ENCODE measurements at regions not wholly inside any gene's neighbourhood (a gene's known extent, or its start where the extent isn't known, plus 50 kb on each side); places are given as distances from the start of the nearest gene placed in this dataset.
A peak's percentile ranks its signal among the peaks of the same experiment; 100 is the strongest.

DNA sequence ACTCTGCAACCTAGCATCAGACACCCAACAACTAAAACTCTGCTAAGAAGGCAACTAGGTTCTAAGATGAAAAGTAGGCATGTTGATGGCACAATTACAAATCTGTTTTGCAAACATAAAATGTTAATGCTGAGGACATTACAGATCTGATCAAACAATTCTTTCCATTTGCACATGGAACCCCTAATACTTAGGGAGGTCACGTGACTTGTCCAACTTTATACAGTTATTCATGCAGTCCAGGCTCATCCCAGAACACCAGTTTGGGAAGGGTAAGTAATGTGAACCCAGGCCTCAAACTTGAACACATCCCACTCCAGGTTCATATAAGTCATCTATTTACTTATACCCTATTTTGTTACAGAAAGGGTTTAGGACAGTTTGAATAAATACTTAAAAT lies 247.2 kb downstream of the HACE1 start:
- ChIA-PET POLR2A (no interaction called here), CTCF (no interaction called here)
- H3K9me3 Mint-ChIP-seq = no peaks in the 10 kb centered on the region
- no peaks in the 10 kb centered on the region for H3K36me3 Mint-ChIP-seq
- H3K4me1 Mint-ChIP-seq (ENCODE audit: low read depth) = peaks cover 4% of the 10 kb centered on the region
- no peak overlapping the region for H3K4me3 Mint-ChIP-seq
- no peak for DNase-seq
- H3K27ac Mint-ChIP-seq = no peak overlapping the region
- peaks cover 5% of the 10 kb centered on the region for H3K27me3 Mint-ChIP-seq
- intact Hi-C loops (cut with micrococcal nuclease) = no loop called here

- DNase-seq = no peak
- intact Hi-C loops (cut with micrococcal nuclease) = no loop called here
- Mint-ChIP-seq H3K9me3 (no peaks in the 10 kb centered on the region), H3K4me3 (no peak overlapping the region), H3K36me3 (no peaks in the 10 kb centered on the region), H3K27ac (no peak overlapping the region), H3K4me1 (ENCODE audit: low read depth) (peaks cover 6% of the 10 kb centered on the region), H3K27me3 (peaks cover 3% of the 10 kb centered on the region)
- CTCF ChIA-PET = no interaction called here
- POLR2A ChIA-PET = no interaction called here
Observed at GRCh38 chr6:104608101-104608500, 251.6 kb downstream of the HACE1 start.

- no peak overlapping the region for H3K27ac Mint-ChIP-seq
Observed at GRCh38 chr6:104607501-104607900, 252.2 kb downstream of the HACE1 start.

DNA sequence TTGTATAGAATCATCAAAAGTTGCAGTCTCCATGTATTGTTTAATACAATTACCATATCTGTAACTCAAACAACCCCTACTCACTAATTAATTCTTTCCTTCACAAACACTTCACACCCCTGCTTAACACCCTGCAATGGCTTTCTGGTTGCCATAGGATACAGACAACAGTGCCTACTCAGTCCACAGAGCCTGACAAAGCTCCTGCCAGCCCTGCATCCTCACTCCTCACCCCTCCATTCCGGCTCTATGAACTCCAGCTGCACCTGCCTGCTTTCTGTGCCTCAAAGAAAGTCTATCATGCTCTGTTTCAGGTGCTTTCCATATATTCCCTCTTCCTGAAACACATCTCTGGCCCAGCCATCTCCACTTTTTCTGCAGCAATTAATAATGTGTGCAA lies 253.4 kb downstream of the HACE1 start:
- ChIA-PET CTCF (interaction anchor here (1.3 kb wide), 1 partner anchor 77 kb away, joined by 3 read pairs; no protein-coding TSS in a partner anchor), POLR2A (no interaction called here)
- no peak overlapping the region for H3K27ac Mint-ChIP-seq
- H3K4me3 Mint-ChIP-seq = no peak overlapping the region
- peaks cover 12% of the 10 kb centered on the region for H3K4me1 Mint-ChIP-seq (ENCODE audit: low read depth)
- intact Hi-C loops (cut with micrococcal nuclease) = no loop called here
- no peaks in the 10 kb centered on the region for H3K36me3 Mint-ChIP-seq
- H3K9me3 Mint-ChIP-seq = no peaks in the 10 kb centered on the region
- H3K27me3 Mint-ChIP-seq = peaks cover 1% of the 10 kb centered on the region
- DNase-seq = no peak

More at GRCh38 chr6:104607501-104607900, 252.2 kb downstream of the HACE1 start:
- Mint-ChIP-seq H3K4me1 (ENCODE audit: low read depth) (peaks cover 11% of the 10 kb centered on the region), H3K9me3 (no peaks in the 10 kb centered on the region), H3K4me3 (no peak overlapping the region), H3K36me3 (no peaks in the 10 kb centered on the region), H3K27me3 (peaks cover 3% of the 10 kb centered on the region)
- intact Hi-C loops (cut with micrococcal nuclease) = no loop called here
- CTCF ChIA-PET = no interaction called here
- POLR2A ChIA-PET = no interaction called here
- no peak for DNase-seq

GRCh38 chr6:104604685-104605084 lies 255.0 kb downstream of the HACE1 start:
- POLR2A ChIA-PET = no interaction called here
- Mint-ChIP-seq H3K9me3 (no peaks in the 10 kb centered on the region), H3K27me3 (peaks cover 1% of the 10 kb centered on the region), H3K36me3 (no peaks in the 10 kb centered on the region), H3K27ac (no peak overlapping the region), H3K4me1 (ENCODE audit: low read depth) (peaks cover 12% of the 10 kb centered on the region), H3K4me3 (no peak overlapping the region)
- no peak for DNase-seq
- CTCF ChIA-PET = no interaction called here
- intact Hi-C loops (cut with micrococcal nuclease) = no loop called here

DNA sequence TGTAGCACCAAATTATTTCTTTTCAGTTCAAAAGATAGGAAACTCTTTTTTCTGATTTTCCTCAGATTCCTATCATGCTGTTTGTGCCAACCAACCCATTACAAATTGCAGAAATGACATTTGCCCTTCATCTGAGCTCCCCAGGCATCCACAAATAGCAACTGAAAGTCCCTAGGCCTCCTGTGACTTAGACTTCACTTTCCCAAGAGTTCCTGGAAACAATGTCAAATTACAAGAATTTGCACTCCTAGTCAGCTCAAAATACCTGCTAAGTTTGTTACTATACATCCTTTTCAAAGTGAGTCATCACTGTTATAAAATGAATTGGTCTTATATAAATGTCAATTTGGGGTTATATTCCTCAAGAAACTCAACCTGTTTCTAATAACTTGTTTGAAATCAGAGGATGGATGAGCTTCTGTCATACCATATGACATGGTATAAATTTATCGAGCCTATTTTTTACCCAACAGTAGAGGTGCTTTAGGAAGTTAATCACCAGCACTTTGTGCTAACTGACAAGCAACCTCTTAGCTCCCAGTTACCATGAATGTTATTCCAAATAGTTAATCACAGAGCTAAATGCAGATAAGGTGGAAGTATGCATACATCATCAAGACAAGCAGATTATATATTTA lies 256.5 kb downstream of the HACE1 start:
- Mint-ChIP-seq H3K4me3 (no peak overlapping the region), H3K4me1 (ENCODE audit: low read depth) (peaks cover 12% of the 10 kb centered on the region), H3K9me3 (no peaks in the 10 kb centered on the region), H3K27me3 (no peaks in the 10 kb centered on the region), H3K27ac (no peak overlapping the region), H3K36me3 (no peaks in the 10 kb centered on the region)
- POLR2A ChIA-PET = no interaction called here
- intact Hi-C loops (cut with micrococcal nuclease) = no loop called here
- CTCF ChIA-PET = no interaction called here
- peak; percentile 17 for DNase-seq

DNA sequence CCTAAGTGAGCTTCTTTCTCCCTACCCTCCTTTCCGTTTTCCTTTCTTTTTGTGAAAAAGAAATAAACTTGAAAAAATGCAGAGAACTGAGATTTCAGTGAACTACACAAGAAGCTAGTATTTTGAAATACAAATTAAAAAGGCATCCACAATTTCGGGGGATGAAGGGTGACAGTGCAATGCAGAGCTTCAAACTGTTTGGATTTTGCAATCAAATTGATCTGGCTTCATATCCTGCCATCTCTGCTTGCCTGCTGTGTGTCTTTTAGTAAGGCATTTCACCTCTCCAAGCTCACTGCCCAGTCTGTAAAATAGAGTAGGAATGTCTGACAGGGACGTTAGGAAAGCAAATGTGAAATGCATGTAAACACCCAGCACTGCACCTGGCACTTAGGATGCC lies 258.0 kb downstream of the HACE1 start:
- no peaks in the 10 kb centered on the region for H3K27me3 Mint-ChIP-seq
- intact Hi-C loops (cut with micrococcal nuclease) = no loop called here
- H3K27ac Mint-ChIP-seq = no peak overlapping the region
- peaks cover 12% of the 10 kb centered on the region for H3K4me1 Mint-ChIP-seq (ENCODE audit: low read depth)
- no peaks in the 10 kb centered on the region for H3K9me3 Mint-ChIP-seq
- H3K36me3 Mint-ChIP-seq = no peaks in the 10 kb centered on the region
- ChIA-PET CTCF (no interaction called here), POLR2A (no interaction called here)
- H3K4me3 Mint-ChIP-seq = no peak overlapping the region
- no peak for DNase-seq

GRCh38 chr6:104601131-104601651 lies 258.5 kb downstream of the HACE1 start:
- H3K9me3 Mint-ChIP-seq = no peaks in the 10 kb centered on the region
- H3K4me3 Mint-ChIP-seq = no peak overlapping the region
- POLR2A ChIA-PET = no interaction called here
- H3K27ac Mint-ChIP-seq = no peak overlapping the region
- CTCF ChIA-PET = no interaction called here
- no peaks in the 10 kb centered on the region for H3K36me3 Mint-ChIP-seq
- peaks cover under 1% of the 10 kb centered on the region for H3K27me3 Mint-ChIP-seq
- H3K4me1 Mint-ChIP-seq (ENCODE audit: low read depth) = peaks cover 12% of the 10 kb centered on the region
- DNase-seq = no peak
- intact Hi-C loops (cut with micrococcal nuclease) = no loop called here

DNA sequence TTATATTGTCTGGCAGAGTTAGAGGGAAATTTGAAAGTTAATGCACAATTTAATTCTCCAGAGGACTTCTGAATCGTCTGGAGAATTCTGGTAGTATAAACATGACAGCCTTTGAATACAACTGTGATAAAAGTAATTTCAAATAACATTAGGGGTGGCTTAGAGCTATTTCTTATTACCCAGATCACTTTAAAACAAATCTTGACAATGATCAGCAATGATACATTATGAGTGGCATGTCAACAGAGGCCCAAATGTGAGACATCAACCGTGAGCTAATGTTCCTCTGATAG lies 259.1 kb downstream of the HACE1 start:
- Mint-ChIP-seq H3K27ac (no peak overlapping the region), H3K36me3 (no peaks in the 10 kb centered on the region), H3K9me3 (no peaks in the 10 kb centered on the region), H3K4me3 (no peak overlapping the region), H3K4me1 (ENCODE audit: low read depth) (peaks cover 12% of the 10 kb centered on the region), H3K27me3 (peaks cover 2% of the 10 kb centered on the region)
- ChIA-PET CTCF (no interaction called here), POLR2A (no interaction called here)
- intact Hi-C loops (cut with micrococcal nuclease) = no loop called here
- no peak for DNase-seq

DNA sequence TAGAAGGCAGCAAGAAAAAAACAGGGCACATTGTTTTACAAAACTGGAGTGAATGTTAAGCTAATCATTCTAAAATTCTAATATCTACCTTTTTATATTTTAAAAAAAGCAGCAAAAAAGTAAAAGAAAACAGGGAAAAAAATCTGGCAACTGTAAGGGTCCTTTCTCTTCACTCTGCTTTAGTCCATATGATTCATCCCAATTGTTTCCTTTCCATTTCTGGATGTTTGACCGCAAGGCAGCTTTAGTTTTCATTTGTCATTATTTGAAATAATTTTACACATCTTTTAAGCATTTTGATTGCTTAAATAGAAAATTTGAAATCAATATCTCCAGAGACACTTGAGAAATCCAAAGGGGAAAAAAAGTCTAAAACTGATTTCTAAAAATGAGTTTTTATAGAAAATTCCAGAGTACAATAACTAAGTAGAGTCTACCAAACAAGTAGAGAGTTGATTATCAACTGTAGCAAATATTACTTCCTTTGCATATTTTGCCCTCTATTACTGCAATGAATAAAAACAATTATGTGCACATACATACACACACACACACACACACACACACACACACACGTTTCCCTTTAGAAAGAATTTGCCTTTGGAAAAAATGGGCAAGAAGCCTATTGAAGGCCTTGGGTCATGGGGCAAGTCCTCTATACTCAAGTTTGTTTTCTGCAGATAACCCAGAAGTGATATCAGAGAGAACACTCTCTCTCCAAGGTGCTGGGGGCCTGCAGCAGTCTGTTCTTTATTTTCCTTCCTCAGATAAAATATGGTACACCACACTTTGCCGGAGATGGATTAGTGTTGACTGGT lies 259.7 kb downstream of the HACE1 start:
- H3K27ac Mint-ChIP-seq = no peak overlapping the region
- intact Hi-C loops (cut with micrococcal nuclease) = no loop called here

DNA sequence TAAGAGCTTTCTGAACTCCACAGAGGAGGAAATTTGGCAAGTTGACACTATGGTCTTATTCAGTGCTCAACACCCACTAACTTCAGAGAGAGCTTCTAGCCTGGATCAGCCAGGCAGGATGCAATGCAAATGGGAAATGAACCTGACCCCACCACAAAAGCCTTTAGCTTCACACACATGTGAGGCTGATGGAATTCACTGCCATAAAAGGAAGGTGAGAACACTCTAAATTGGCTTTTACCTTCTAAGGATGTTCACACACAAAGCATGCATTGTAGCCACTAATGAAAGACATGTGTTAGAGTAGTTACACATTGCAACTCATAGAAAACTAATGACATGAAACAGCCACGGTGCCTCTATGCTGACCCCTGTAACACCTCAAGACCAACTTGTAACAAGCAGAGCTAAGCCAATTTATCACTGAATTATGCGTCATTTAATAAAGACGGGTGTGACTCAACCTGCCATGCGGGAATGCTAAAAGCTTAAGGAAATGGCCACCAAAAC lies 262.1 kb downstream of the HACE1 start:
- peaks cover 2% of the 10 kb centered on the region for H3K27me3 Mint-ChIP-seq
- no peaks in the 10 kb centered on the region for H3K36me3 Mint-ChIP-seq
- ChIA-PET CTCF (no interaction called here), POLR2A (no interaction called here)
- intact Hi-C loops (cut with micrococcal nuclease) = no loop called here
- no peak overlapping the region for H3K27ac Mint-ChIP-seq
- H3K9me3 Mint-ChIP-seq = no peaks in the 10 kb centered on the region
- H3K4me3 Mint-ChIP-seq = no peak overlapping the region
- no peak for DNase-seq
- peaks cover 1% of the 10 kb centered on the region for H3K4me1 Mint-ChIP-seq (ENCODE audit: low read depth)

More for the DNA sequence above, 259.7 kb downstream of the HACE1 start:
- DNase-seq = no peak
- POLR2A ChIA-PET = no interaction called here
- H3K9me3 Mint-ChIP-seq = no peaks in the 10 kb centered on the region
- H3K27me3 Mint-ChIP-seq = peaks cover 2% of the 10 kb centered on the region
- peaks cover 12% of the 10 kb centered on the region for H3K4me1 Mint-ChIP-seq (ENCODE audit: low read depth)
- H3K4me3 Mint-ChIP-seq = no peak overlapping the region
- CTCF ChIA-PET = no interaction called here
- H3K36me3 Mint-ChIP-seq = no peaks in the 10 kb centered on the region

GRCh38 chr6:104596091-104596490 lies 263.6 kb downstream of the HACE1 start:
- Mint-ChIP-seq H3K4me1 (ENCODE audit: low read depth) (no peaks in the 10 kb centered on the region), H3K9me3 (no peaks in the 10 kb centered on the region), H3K4me3 (no peak overlapping the region), H3K27ac (no peak overlapping the region), H3K36me3 (no peaks in the 10 kb centered on the region), H3K27me3 (peaks cover 8% of the 10 kb centered on the region)
- POLR2A ChIA-PET = no interaction called here
- intact Hi-C loops (cut with micrococcal nuclease) = no loop called here
- CTCF ChIA-PET = no interaction called here
- DNase-seq = no peak

DNA sequence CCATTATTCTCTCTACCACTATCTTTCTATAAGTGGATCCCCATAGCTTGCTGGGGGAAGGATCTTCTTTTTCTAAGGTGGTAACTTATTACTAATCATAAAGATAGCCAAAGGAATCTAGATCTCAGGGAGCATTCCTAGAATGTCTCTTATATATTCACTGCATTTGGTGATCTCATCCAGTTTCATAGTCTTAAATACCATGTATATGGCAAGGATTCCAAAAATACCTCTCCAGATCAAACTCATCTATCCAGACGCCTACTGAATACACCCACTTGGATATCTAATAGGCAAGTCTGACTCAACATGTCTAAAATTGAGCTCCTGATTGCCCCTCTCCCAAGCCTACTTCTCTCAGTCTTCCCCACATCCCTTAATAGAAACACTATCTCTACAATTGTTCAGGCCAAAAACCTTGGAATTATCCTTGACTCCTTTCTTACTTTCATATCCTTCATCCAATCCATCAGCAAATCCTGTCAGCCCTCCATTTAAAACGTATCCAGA lies 264.4 kb downstream of the HACE1 start:
- H3K27ac Mint-ChIP-seq = no peak overlapping the region
- no peak overlapping the region for H3K4me3 Mint-ChIP-seq
- DNase-seq = no peak
- H3K4me1 Mint-ChIP-seq (ENCODE audit: low read depth) = no peaks in the 10 kb centered on the region
- H3K9me3 Mint-ChIP-seq = no peaks in the 10 kb centered on the region
- H3K27me3 Mint-ChIP-seq = peaks cover 8% of the 10 kb centered on the region
- H3K36me3 Mint-ChIP-seq = no peaks in the 10 kb centered on the region
- POLR2A ChIA-PET = no interaction called here
- intact Hi-C loops (cut with micrococcal nuclease) = no loop called here
- CTCF ChIA-PET = no interaction called here
